22Rv1 (cell line): ENCODE measurements at regions not wholly inside any gene's neighbourhood (a gene's known extent, or its start where the extent isn't known, plus 50 kb on each side); places are given as distances from the start of the nearest gene placed in this dataset.

Experiments used
- CTCF ChIP-seq: fragments of 450-650 bp; IDR thresholded peaks from 2 replicates; pipeline ENCODE4 v1.5.1; 2017; ENCODE audit warnings: mild to moderate bottlenecking
- ZFX ChIP-seq: fragments of 450-650 bp; IDR thresholded peaks from 2 replicates; pipeline ENCODE4 v1.6.1; 2017; ENCODE audit warnings: antibody characterized with exemption, borderline replicate concordance

- TF ChIP-seq CTCF (no peak), ZFX (no peak)
Observed at GRCh38 chr3:124201786-124202185, 209.9 kb upstream of the ROPN1 start.
